ENCODE measurements at regions not wholly inside any gene's neighbourhood (a gene's known extent, or its start where the extent isn't known, plus 50 kb on each side); places are given as distances from the start of the nearest gene placed in this dataset.

GRCh38 chr6:91632308-91632707, 1045.4 kb upstream of the MAP3K7 start:
- TF ChIP-seq, protein P1, sequence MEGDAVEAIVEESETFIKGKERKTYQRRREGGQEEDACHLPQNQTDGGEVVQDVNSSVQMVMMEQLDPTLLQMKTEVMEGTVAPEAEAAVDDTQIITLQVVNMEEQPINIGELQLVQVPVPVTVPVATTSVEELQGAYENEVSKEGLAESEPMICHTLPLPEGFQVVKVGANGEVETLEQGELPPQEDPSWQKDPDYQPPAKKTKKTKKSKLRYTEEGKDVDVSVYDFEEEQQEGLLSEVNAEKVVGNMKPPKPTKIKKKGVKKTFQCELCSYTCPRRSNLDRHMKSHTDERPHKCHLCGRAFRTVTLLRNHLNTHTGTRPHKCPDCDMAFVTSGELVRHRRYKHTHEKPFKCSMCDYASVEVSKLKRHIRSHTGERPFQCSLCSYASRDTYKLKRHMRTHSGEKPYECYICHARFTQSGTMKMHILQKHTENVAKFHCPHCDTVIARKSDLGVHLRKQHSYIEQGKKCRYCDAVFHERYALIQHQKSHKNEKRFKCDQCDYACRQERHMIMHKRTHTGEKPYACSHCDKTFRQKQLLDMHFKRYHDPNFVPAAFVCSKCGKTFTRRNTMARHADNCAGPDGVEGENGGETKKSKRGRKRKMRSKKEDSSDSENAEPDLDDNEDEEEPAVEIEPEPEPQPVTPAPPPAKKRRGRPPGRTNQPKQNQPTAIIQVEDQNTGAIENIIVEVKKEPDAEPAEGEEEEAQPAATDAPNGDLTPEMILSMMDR (IDR thresholded peaks at IDR 0.05), result no peak
- no peak for TF ChIP-seq POLR2A (IDR thresholded peaks at IDR 0.05)

All from body of pancreas (tissue), 4 donors.